ENCODE measurements at regions not wholly inside any gene's neighbourhood (a gene's known extent, or its start where the extent isn't known, plus 50 kb on each side); places are given as distances from the start of the nearest gene placed in this dataset.
A peak's percentile ranks its signal among the peaks of the same experiment; 100 is the strongest.
"Not testable (repeated sequence)": the region's sequence is repeated elsewhere in the genome, so short reads cannot be mapped to it uniquely, and the experiment has no call there.

GRCh38 chr15:69704700-69705099 lies 252.1 kb downstream of the RPLP1 start:
- intact Hi-C loops (cut with DNase I, micrococcal nuclease): no loop called here
- no peak for ATAC-seq
- no peak for TF ChIP-seq CTCF (IDR thresholded peaks at IDR 0.05)

GRCh38 chr15:69706353-69707097 lies 253.9 kb downstream of the RPLP1 start:
- DNase-seq (no peak), ATAC-seq (no peak)
- no peak for TF ChIP-seq CTCF (IDR thresholded peaks at IDR 0.05)
- H3K36me3 ChIP-seq (ENCODE audit: low read depth): no peaks in the 10 kb centered on the region
- H3K9me3 ChIP-seq: peaks cover 11% of the 10 kb centered on the region
- intact Hi-C loops (cut with DNase I, micrococcal nuclease): no loop called here
- no peaks in the 10 kb centered on the region for H3K4me1 ChIP-seq (ENCODE audit: low read depth)
- no peak overlapping the region for H3K4me3 ChIP-seq

More at GRCh38 chr15:69704700-69705099, 252.1 kb downstream of the RPLP1 start:
- Histone ChIP-seq H3K4me3 (no peak overlapping the region), H3K9me3 (peaks cover 11% of the 10 kb centered on the region), H3K4me1 (ENCODE audit: low read depth) (no peaks in the 10 kb centered on the region), H3K36me3 (ENCODE audit: low read depth) (no peaks in the 10 kb centered on the region)
- DNase-seq: no peak

- ATAC-seq; H3K4me3 ChIP-seq; DNase-seq; H3K4me1 ChIP-seq (ENCODE audit: low read depth); H3K36me3 ChIP-seq (ENCODE audit: low read depth); intact Hi-C loops (cut with DNase I, micrococcal nuclease): not testable (repeated sequence)
- H3K9me3 ChIP-seq: peaks cover 11% of the 10 kb centered on the region
Measured at GRCh38 chr15:69707241-69707640, 254.6 kb downstream of the RPLP1 start.

- intact Hi-C loops (cut with DNase I, micrococcal nuclease); H3K4me3 ChIP-seq; H3K36me3 ChIP-seq (ENCODE audit: low read depth); ATAC-seq; H3K4me1 ChIP-seq (ENCODE audit: low read depth); DNase-seq: not testable (repeated sequence)
- H3K9me3 ChIP-seq: peaks cover 11% of the 10 kb centered on the region
Measured at GRCh38 chr15:69708436-69709122, 256.0 kb downstream of the RPLP1 start.

- H3K9me3 ChIP-seq: peaks cover 9% of the 10 kb centered on the region
- no peak overlapping the region for H3K4me3 ChIP-seq
- ATAC-seq: peak; percentile 66
- intact Hi-C loops (cut with DNase I, micrococcal nuclease): no loop called here
- H3K4me1 ChIP-seq (ENCODE audit: low read depth): no peaks in the 10 kb centered on the region
- H3K36me3 ChIP-seq (ENCODE audit: low read depth): no peaks in the 10 kb centered on the region
- TF ChIP-seq CTCF (IDR thresholded peaks at IDR 0.05): no peak
- DNase-seq: no peak
Measured at GRCh38 chr15:69712991-69713390, 260.4 kb downstream of the RPLP1 start.

- H3K4me1 ChIP-seq (ENCODE audit: low read depth): no peaks in the 10 kb centered on the region
- H3K9me3 ChIP-seq: no peaks in the 10 kb centered on the region
- DNase-seq: peak in 2 of 3 donors; percentile 29 to 51
- intact Hi-C loops (cut with DNase I, micrococcal nuclease): no loop called here
- no peak for TF ChIP-seq CTCF (IDR thresholded peaks at IDR 0.05)
- peak; percentile 85 for ATAC-seq
- H3K36me3 ChIP-seq (ENCODE audit: low read depth): no peaks in the 10 kb centered on the region
- no peak overlapping the region for H3K4me3 ChIP-seq
Measured at GRCh38 chr15:69713726-69714559, 261.3 kb downstream of the RPLP1 start.

All from mucosa of descending colon (tissue), 3 donors.